HG03139 (cell line): ENCODE measurements at regions not wholly inside any gene's neighbourhood (a gene's known extent, or its start where the extent isn't known, plus 50 kb on each side); places are given as distances from the start of the nearest gene placed in this dataset.

Experiments used
- ATAC-seq: cut with Tn5 transposase; IDR thresholded peaks from one replicate; pipeline ENCODE4 v1.9.1; 2021; ENCODE audit not compliant: unreplicated experiment

- no peak for ATAC-seq
Measured at GRCh38 chr4:32745351-32745750, 2025.2 kb downstream of the PCDH7 start.

GRCh38 chr4:32748061-32748460, 2027.9 kb downstream of the PCDH7 start:
- no peak for ATAC-seq

GRCh38 chr4:32748498-32748897, 2028.3 kb downstream of the PCDH7 start:
- no peak for ATAC-seq

GRCh38 chr4:32752962-32753361, 2032.8 kb downstream of the PCDH7 start:
- no peak for ATAC-seq

GRCh38 chr4:32768664-32769389, 2048.7 kb downstream of the PCDH7 start:
- ATAC-seq: no peak

GRCh38 chr4:32771491-32771890, 2051.3 kb downstream of the PCDH7 start:
- no peak for ATAC-seq

- ATAC-seq: no peak
Measured at GRCh38 chr4:32775049-32775448, 2054.9 kb downstream of the PCDH7 start.

- no peak for ATAC-seq
Measured at GRCh38 chr4:32776435-32777203, 2056.4 kb downstream of the PCDH7 start.

GRCh38 chr4:32778025-32778424, 2057.9 kb downstream of the PCDH7 start:
- no peak for ATAC-seq

- no peak for ATAC-seq
Measured at GRCh38 chr4:32778938-32779337, 2058.8 kb downstream of the PCDH7 start.

GRCh38 chr4:32789026-32789608, 2068.9 kb downstream of the PCDH7 start:
- ATAC-seq: no peak

GRCh38 chr4:32790803-32791202, 2070.6 kb downstream of the PCDH7 start:
- ATAC-seq: no peak

- no peak for ATAC-seq
Measured at GRCh38 chr4:32798471-32799159, 2078.4 kb downstream of the PCDH7 start.

GRCh38 chr4:32824336-32824735, 2104.2 kb downstream of the PCDH7 start:
- ATAC-seq: no peak

- no peak for ATAC-seq
Measured at GRCh38 chr4:32826169-32826568, 2106.0 kb downstream of the PCDH7 start.

- ATAC-seq: no peak
Measured at GRCh38 chr4:32830160-32830559, 2110.0 kb downstream of the PCDH7 start.

GRCh38 chr4:32831104-32831503, 2110.9 kb downstream of the PCDH7 start:
- ATAC-seq: no peak

- no peak for ATAC-seq
Measured at GRCh38 chr4:32840461-32841189, 2120.5 kb downstream of the PCDH7 start.

- ATAC-seq: no peak
Measured at GRCh38 chr4:32841217-32841616, 2121.0 kb downstream of the PCDH7 start.

- ATAC-seq: no peak
Measured at GRCh38 chr4:32847461-32847860, 2127.3 kb downstream of the PCDH7 start.

GRCh38 chr4:32855622-32856021, 2135.5 kb downstream of the PCDH7 start:
- no peak for ATAC-seq
